GM12875 (cell line): ENCODE measurements at regions not wholly inside any gene's neighbourhood (a gene's known extent, or its start where the extent isn't known, plus 50 kb on each side); places are given as distances from the start of the nearest gene placed in this dataset.

Source experiments
- H3K4me3 ChIP-seq: one replicate; pipeline ENCODE4 v1.5.1; 2011; ENCODE audit warnings: low read depth, low read length, control low read depth
- TF ChIP-seq, protein P1 (sequence below): IDR thresholded peaks from 2 replicates; pipeline ENCODE4 v1.5.1; 2011; ENCODE audit warnings: low read depth, mild to moderate bottlenecking, control low read depth, inconsistent platforms, low read length, moderate library complexity, borderline replicate concordance; ENCODE audit not compliant: insufficient read depth

DNA sequence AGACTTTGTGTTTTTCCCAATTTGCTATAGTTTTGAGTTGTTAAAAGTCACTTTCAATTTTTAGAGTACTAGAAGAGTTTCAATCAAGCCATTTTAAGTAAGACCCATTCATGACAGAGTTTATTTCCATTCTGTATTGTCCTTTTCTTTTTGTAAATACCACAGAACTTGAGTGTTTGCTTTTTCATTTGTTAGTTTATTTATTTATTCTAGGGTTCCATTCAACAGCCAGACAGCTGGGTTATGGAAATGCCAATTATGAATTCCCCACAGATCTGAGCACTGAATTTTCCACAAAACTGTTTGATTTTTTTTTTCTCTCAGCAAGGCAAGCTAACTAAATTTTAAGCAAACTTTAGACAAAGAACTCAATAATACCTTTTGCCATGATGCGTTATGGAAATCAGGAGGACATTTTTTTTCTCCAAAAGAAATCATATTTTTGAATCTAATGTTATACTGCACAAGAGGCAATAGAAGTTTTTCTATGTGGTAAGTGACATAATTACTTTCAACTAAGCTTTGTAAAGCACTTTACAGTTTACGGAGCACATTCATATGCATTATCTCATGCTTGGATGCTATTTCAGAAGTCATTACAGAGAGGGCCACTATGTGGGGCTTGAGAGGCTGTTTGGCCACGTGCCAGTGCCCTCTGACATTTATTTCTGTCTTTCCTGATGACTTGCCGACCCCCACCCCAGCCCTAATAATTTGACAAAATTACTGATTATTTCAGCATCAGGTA, 181.5 kb downstream of the VRK1 start:
- no peak overlapping the region for H3K4me3 ChIP-seq
- TF ChIP-seq, protein P1, sequence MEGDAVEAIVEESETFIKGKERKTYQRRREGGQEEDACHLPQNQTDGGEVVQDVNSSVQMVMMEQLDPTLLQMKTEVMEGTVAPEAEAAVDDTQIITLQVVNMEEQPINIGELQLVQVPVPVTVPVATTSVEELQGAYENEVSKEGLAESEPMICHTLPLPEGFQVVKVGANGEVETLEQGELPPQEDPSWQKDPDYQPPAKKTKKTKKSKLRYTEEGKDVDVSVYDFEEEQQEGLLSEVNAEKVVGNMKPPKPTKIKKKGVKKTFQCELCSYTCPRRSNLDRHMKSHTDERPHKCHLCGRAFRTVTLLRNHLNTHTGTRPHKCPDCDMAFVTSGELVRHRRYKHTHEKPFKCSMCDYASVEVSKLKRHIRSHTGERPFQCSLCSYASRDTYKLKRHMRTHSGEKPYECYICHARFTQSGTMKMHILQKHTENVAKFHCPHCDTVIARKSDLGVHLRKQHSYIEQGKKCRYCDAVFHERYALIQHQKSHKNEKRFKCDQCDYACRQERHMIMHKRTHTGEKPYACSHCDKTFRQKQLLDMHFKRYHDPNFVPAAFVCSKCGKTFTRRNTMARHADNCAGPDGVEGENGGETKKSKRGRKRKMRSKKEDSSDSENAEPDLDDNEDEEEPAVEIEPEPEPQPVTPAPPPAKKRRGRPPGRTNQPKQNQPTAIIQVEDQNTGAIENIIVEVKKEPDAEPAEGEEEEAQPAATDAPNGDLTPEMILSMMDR = no peak

DNA sequence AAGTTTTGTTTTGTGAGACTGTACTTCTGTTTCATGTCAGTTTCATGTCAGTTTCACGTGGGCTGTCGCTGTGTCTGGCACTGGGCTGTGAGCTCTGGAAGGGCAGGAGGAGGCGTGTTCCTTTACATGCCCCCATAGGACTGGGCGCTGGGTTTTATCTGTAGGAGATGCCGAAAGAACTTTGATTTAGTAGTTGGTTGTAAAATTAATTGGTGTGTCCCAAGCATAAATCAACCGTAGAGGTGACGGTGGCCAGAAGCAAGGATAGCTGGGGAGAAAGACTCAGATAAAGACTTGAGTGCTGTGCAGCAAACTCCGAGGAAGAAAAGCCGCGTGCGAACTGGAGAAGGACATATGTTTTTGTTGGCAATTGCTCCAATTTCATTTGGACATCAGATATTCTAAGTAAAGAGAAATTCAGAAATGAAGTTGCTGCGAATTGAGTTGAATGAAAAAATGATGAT, 182.5 kb downstream of the VRK1 start:
- TF ChIP-seq, protein P1 = no peak
- no peak overlapping the region for H3K4me3 ChIP-seq

DNA sequence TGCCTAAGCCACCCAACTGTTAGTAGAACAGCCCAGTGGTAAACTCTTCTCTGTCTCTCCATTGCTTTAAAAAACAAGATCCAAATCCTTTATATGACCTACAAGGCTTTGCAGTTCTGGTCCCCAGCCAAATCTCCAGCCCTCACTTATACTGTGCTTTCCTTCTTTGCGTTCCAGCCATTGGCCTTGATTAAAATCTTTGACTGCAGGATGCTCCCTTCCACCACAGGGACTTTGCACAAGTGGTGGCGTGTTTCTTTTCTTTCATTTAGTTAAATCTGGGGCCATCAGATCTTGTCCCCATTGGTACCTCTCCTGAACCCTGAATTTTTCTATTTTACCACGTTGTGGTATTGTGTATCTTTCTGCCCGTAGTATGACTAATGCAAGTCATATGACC, 183.7 kb downstream of the VRK1 start:
- TF ChIP-seq, protein P1 = no peak
- no peak overlapping the region for H3K4me3 ChIP-seq

DNA sequence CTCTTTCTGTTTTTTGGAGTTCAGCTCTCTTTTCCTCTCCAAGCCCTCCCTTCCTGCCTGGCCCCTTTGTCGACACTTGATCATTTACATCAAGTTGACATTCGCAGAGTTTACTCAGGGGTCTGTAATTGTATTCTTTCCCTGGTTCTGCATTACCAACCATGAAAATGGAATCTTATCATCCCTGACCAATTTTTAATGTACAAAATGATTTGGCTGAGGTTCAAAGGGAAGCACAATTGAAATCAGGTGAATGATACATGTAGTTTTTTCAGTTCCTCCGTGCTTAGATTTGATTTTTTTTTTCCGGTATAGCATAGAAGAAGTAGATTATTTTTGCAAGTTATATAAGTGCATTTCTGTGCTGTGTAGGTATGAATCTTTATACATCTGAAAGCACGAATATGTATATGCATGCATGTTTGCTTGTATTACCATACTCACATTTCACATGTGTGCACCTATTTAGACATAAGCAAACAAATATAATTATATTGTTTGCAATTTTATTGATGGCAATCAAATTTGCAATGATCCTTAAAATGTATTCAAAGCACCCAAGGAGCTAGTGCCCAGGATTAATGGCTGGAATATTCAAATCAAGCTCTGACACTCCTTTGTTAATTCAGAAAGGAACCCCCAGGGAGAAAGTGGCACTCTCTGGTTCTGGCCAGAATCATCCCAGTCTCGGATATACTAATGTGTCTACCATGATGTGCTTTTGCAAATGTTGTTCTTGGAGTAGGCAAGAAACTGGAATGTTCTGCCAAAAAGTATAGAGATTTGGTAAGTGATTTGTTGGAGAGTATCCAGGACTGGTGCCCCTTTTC, 189.3 kb downstream of the VRK1 start:
- TF ChIP-seq, protein P1 = no peak
- no peak overlapping the region for H3K4me3 ChIP-seq

DNA sequence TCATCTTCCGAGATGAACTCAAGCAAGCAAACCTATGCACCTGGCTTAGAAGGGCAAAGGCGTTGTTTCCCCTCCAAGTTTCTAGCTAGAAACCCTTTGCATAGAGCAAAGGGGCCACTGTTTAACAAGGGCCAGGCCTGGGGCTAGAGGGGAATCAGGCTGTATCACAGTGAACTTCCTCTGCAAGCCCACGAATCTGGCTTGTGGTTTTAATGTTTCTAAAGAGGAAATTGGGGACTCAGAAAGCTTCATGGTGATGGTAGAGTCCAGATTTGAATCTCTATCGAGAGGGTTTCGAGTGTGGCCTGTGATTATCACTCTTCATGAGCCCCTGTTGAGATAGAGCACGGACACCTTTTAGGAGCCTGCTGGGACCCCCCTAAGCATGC, 189.9 kb downstream of the VRK1 start:
- no peak overlapping the region for H3K4me3 ChIP-seq
- TF ChIP-seq, protein P1 = no peak

DNA sequence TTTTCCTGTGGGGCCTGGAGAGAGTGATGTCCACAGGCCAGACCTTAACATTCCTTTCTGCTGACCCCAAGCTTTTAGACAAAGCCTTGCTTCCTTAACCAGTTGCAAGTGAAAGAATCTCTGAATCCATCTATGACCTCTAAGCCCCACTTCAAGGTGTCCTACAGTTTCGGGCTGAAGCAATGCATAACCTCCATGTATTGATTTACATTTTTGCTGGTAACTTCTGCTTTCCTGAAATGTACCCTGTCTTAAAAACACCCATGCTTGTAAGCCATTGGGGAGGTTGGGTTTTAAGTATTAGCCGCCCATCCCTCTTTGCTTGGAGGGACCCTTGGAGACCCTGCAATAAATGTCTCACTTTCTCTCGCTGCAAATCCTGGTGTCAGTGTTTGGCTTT, 190.6 kb downstream of the VRK1 start:
- H3K4me3 ChIP-seq = no peak overlapping the region
- TF ChIP-seq, protein P1 = no peak
